GM20431 (cell line): ENCODE measurements at regions not wholly inside any gene's neighbourhood (a gene's known extent, or its start where the extent isn't known, plus 50 kb on each side); places are given as distances from the start of the nearest gene placed in this dataset.

Source experiments
- in situ Hi-C: fragments of 300-500 bp; cut with MseI, MboI; formaldehyde crosslinking; loops from one replicate; pipeline ENCODE4 v1.15.0; 2020; ENCODE audit warnings: low sequenced_read_pairs; ENCODE audit not compliant: unreplicated experiment

DNA sequence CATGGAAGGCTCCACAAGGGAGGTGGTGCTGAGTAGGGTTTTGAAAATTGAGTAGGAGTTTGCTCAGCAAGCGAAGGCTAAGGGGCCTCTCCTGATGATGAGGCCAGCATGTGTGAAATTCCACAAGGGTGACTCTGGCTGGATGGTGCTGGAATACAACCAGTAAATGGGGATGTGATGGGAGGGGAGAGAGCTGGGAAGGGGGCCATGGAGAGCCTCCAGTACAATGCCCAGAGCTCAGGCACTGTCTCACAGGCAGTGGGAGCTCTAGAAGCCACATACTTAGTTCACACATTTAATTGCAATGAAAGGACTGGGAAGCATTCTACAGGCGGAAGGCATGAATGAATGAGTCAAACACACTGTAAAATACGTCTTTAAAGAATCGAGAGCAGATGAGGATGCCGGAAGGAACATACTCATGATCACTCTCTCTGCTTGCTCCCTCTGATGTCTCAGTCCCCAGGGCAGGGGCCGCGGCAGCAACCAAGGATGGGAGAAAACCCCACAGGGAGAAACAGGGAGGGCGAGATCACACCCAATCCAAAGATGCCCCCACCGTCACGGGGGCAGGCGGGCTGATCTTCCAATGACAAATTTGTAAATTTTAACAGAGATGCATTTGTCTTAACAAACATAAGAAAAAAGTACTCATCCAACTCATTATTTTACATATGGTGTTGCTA, 261.0 kb downstream of the NSG2 start:
- in situ Hi-C loops = loop anchor here (25.0 kb wide), 1 partner anchor 694 kb away; the partner anchor contains the start of gene BOD1

DNA sequence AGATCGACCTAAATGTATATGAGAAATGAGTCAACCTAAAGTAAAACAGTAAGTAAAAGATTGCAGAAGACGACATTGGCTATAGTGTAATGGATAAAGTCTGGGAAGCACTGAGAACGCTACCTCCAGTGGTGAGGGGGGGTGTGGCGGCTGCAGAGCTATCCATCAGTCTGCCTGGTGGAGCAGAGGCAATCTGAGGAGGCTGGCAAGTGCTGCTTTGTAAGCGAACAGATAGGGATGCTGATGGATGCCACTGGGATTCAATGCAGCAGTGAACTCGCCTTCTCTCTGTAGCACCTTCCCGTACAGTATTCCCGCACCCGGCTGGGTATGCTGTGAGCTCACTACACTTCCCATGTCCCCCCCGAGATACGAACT, 261.5 kb downstream of the NSG2 start:
- in situ Hi-C loops = loop anchor here (25.0 kb wide), 1 partner anchor 695 kb away; the partner anchor contains the start of gene BOD1

DNA sequence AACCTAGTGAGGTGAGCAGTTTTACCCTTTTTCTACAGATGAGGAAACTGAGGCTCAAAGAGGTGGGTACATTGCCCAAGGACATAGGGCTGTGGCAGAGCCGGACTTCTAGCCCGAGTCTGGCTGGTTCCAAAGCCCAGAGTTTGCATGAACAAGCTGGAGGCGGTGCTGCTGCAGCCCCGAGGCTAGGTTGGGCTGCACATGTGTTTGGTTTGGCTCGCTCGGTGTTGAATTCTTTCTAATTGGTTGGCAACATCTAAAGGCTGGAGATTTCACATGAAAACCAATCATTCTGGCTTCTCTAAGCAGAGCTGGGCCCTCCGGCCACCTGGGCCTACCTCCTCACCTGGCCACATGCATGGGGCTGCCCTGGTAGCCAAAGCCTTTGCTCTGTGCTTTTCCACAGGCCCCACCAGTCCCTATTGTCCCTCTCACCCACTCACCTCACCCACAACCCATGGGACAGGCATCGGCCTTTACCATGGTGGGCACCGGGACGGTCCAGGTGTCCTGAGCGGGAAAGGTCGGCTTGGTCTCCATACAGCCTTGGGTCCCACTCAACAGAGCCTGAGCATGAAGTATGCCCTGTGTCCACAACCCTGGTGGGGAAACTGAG, 262.3 kb downstream of the NSG2 start:
- in situ Hi-C loops = loop anchor here (25.0 kb wide), 1 partner anchor 695 kb away; the partner anchor contains the start of gene BOD1

- in situ Hi-C loops = loop anchor here (25.0 kb wide), 1 partner anchor 697 kb away; the partner anchor contains the start of gene BOD1
Observed at GRCh38 chr5:174309131-174309795, 263.8 kb downstream of the NSG2 start.

GRCh38 chr5:174310243-174310642, 264.7 kb downstream of the NSG2 start:
- in situ Hi-C loops = loop anchor here (10.0 to 25.0 kb wide), 2 partner anchors 265 to 698 kb away; partner anchors contain the start of genes BOD1 and NSG2

- in situ Hi-C loops = loop anchor here (10.0 to 25.0 kb wide), 2 partner anchors 266 to 698 kb away; partner anchors contain the start of genes BOD1 and NSG2
Observed at GRCh38 chr5:174310706-174311105, 265.2 kb downstream of the NSG2 start.

GRCh38 chr5:174311121-174311520, 265.6 kb downstream of the NSG2 start:
- in situ Hi-C loops = loop anchor here (10.0 to 25.0 kb wide), 2 partner anchors 266 to 699 kb away; partner anchors contain the start of genes BOD1 and NSG2

DNA sequence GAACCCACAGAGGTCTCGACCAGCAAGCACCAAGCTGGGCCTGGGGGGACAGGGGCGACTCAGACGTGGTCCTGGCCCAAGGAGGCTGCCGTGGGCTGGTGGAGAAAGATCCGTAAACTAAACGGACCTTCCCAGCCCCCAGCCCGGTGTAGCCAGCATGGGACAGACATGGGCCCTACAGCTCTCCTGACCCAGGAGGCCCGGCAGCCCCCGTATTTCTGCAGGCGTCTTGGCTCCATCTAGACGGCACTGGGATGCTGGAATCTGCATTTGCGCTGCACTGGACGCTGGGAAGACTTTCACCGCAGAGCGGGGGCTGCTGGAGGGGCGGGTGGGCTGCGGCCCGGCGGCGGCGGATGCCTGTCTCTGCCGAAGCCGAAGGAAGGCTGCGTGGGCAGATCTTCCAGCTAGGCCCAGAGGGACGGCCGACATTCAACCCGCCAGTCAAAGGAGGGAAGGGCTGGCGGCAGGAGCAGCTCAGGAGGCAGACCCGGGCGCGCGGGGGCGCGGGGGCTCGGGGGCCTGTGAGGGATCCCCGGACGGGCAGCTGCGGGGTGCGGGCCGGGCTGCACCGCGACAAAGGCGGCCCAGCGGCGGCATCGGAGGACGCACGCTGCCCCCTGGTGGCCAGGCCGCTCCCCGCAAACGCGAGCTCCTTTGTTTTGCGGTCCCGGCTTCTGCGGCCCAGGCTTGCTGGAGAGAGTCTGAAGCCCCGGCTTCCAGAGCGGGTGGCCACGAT, 266.2 kb downstream of the NSG2 start:
- in situ Hi-C loops = loop anchor here (10.0 to 25.0 kb wide), 2 partner anchors 267 to 699 kb away; partner anchors contain the start of genes BOD1 and NSG2

- in situ Hi-C loops = loop anchor here (10.0 to 25.0 kb wide), 2 partner anchors 267 to 700 kb away; partner anchors contain the start of genes BOD1 and NSG2
Observed at GRCh38 chr5:174312270-174312617, 266.7 kb downstream of the NSG2 start.

GRCh38 chr5:174312641-174313040, 267.1 kb downstream of the NSG2 start:
- in situ Hi-C loops = loop anchor here (10.0 to 25.0 kb wide), 2 partner anchors 268 to 700 kb away; partner anchors contain the start of genes BOD1 and NSG2

- in situ Hi-C loops = loop anchor here (10.0 to 25.0 kb wide), 2 partner anchors 269 to 701 kb away; partner anchors contain the start of genes BOD1 and NSG2
Observed at GRCh38 chr5:174313615-174314014, 268.1 kb downstream of the NSG2 start.

- in situ Hi-C loops = loop anchor here (10.0 to 25.0 kb wide), 2 partner anchors 269 to 702 kb away; partner anchors contain the start of genes BOD1 and NSG2
Observed at GRCh38 chr5:174314261-174314660, 268.8 kb downstream of the NSG2 start.

GRCh38 chr5:174315471-174315870, 270.0 kb downstream of the NSG2 start:
- in situ Hi-C loops = loop anchor here (10.0 to 25.0 kb wide), 2 partner anchors 271 to 703 kb away; partner anchors contain the start of genes BOD1 and NSG2

GRCh38 chr5:174315871-174316270, 270.4 kb downstream of the NSG2 start:
- in situ Hi-C loops = loop anchor here (10.0 to 25.0 kb wide), 2 partner anchors 271 to 704 kb away; partner anchors contain the start of genes BOD1 and NSG2

- in situ Hi-C loops = loop anchor here (10.0 to 25.0 kb wide), 2 partner anchors 272 to 704 kb away; partner anchors contain the start of genes BOD1 and NSG2
Observed at GRCh38 chr5:174316326-174316725, 270.8 kb downstream of the NSG2 start.

- in situ Hi-C loops = loop anchor here (10.0 to 25.0 kb wide), 2 partner anchors 273 to 705 kb away; partner anchors contain the start of genes BOD1 and NSG2
Observed at GRCh38 chr5:174317256-174317894, 271.9 kb downstream of the NSG2 start.

GRCh38 chr5:174318578-174318977, 273.1 kb downstream of the NSG2 start:
- in situ Hi-C loops = loop anchor here (10.0 to 25.0 kb wide), 2 partner anchors 274 to 706 kb away; partner anchors contain the start of genes BOD1 and NSG2

GRCh38 chr5:174319551-174319950, 274.0 kb downstream of the NSG2 start:
- in situ Hi-C loops = loop anchor here (10.0 to 25.0 kb wide), 2 partner anchors 275 to 707 kb away; partner anchors contain the start of genes BOD1 and NSG2
